Liver (tissue), 8 donors: ENCODE measurements at regions not wholly inside any gene's neighbourhood (a gene's known extent, or its start where the extent isn't known, plus 50 kb on each side); places are given as distances from the start of the nearest gene placed in this dataset.

Source experiments
- DNase-seq: peaks from one replicate; pipeline ENCODE4 v3.0.0-alpha.2; 2017; ENCODE audit warnings: low spot score
- H3K27ac ChIP-seq, 2 donors: one replicate each; pipeline ENCODE4 v1.7.0; 2013; ENCODE audit warnings: inconsistent platforms in 2 of 2, low read length in 2 of 2, control low read depth in 1 of 2, low read depth in 1 of 2, mild to moderate bottlenecking in 1 of 2
- H3K27me3 ChIP-seq, 4 donors: one replicate each; pipeline versions ENCODE4 v1.6.1 to v1.7.0; 2013; ENCODE audit warnings: low read length in 3 of 4, inconsistent platforms in 1 of 4, mild to moderate bottlenecking in 1 of 4, moderate library complexity in 1 of 4; ENCODE audit not compliant: control insufficient read depth in 4 of 4, insufficient read depth in 4 of 4
- H3K36me3 ChIP-seq, 4 donors: one replicate each; pipeline versions ENCODE4 v1.6.1 to v1.7.0; 2013; ENCODE audit warnings: low read length in 3 of 4, mild to moderate bottlenecking in 3 of 4, low read depth in 1 of 4, moderate library complexity in 1 of 4; ENCODE audit not compliant: control insufficient read depth in 4 of 4, insufficient read depth in 3 of 4
- H3K4me1 ChIP-seq, 4 donors: one replicate each; pipeline versions ENCODE4 v1.6.1 to v1.7.0; 2013; ENCODE audit warnings: low read length in 3 of 4, mild to moderate bottlenecking in 3 of 4, moderate library complexity in 1 of 4; ENCODE audit not compliant: control insufficient read depth in 4 of 4, insufficient read depth in 4 of 4
- H3K4me3 ChIP-seq, 3 donors: one replicate each; pipeline versions ENCODE4 v1.6.1 to v1.7.0; 2013; ENCODE audit warnings: low read length in 3 of 3, control low read depth in 1 of 3, low read depth in 1 of 3, mild to moderate bottlenecking in 1 of 3
- H3K9ac ChIP-seq, 2 donors: one replicate each; pipeline ENCODE4 v1.7.0; 2013; ENCODE audit warnings: low read length in 2 of 2, mild to moderate bottlenecking in 2 of 2, moderate library complexity in 2 of 2, control low read depth in 1 of 2, low read depth in 1 of 2
- H3K9me3 ChIP-seq, 4 donors: one replicate each; pipeline versions ENCODE4 v1.6.1 to v1.7.0; 2013; ENCODE audit warnings: low read length in 3 of 4; ENCODE audit not compliant: control insufficient read depth in 4 of 4
- FOXA1 ChIP-seq: IDR thresholded peaks from 2 replicates; pipeline ENCODE4 v1.6.1; 2016; ENCODE audit warnings: antibody characterized with exemption
- FOXA2 ChIP-seq: IDR thresholded peaks from 2 replicates; pipeline ENCODE4 v1.6.1; 2016; ENCODE audit warnings: antibody characterized with exemption
- HNF4A ChIP-seq, 2 donors: conservative IDR thresholded peaks; 2 replicates each; pipeline ENCODE4 v1.6.1; 2016; ENCODE audit warnings: antibody characterized with exemption in 2 of 2, mild to moderate bottlenecking in 2 of 2
- HNF4G ChIP-seq: IDR thresholded peaks from 2 replicates; pipeline ENCODE4 v1.6.1; 2016; ENCODE audit warnings: antibody characterized with exemption
- JUND ChIP-seq, 2 donors: IDR thresholded peaks; 2 replicates each; pipeline ENCODE4 v1.6.1; 2016; ENCODE audit warnings: antibody characterized with exemption in 2 of 2
- NR2F2 ChIP-seq: IDR thresholded peaks from 2 replicates; pipeline ENCODE4 v1.6.1; 2016; ENCODE audit warnings: antibody characterized with exemption
- RAD21 ChIP-seq, 2 donors: IDR thresholded peaks; 2 replicates each; pipeline ENCODE4 v1.6.1; 2016; ENCODE audit warnings: antibody characterized with exemption in 2 of 2, mild to moderate bottlenecking in 2 of 2
- RXRA ChIP-seq, 2 donors: IDR thresholded peaks; 2 replicates each; pipeline ENCODE4 v1.6.1; 2017 to 2018; ENCODE audit warnings: antibody characterized with exemption in 2 of 2, mild to moderate bottlenecking in 1 of 2
- SP1 ChIP-seq: IDR thresholded peaks from 2 replicates; pipeline ENCODE4 v1.6.1; 2018; ENCODE audit warnings: antibody characterized with exemption, mild to moderate bottlenecking
- YY1 ChIP-seq: IDR thresholded peaks from 2 replicates; pipeline ENCODE4 v1.6.1; 2016; ENCODE audit warnings: antibody characterized with exemption, mild to moderate bottlenecking
- WGBS: extraction: QIAGEN DNeasy Blood & Tissue Kit; methylation state at CpG from one replicate; pipeline ENCODE4 v1.1.7; 2013; 5-methylcytosine and 5-hydroxymethylcytosine counted together
- TF ChIP-seq, protein P1 (sequence below): IDR thresholded peaks from 2 replicates; pipeline ENCODE4 v1.6.1; 2016; ENCODE audit warnings: antibody characterized with exemption
- TF ChIP-seq, protein P2 (sequence below): IDR thresholded peaks from 2 replicates; pipeline ENCODE4 v1.6.1; 2016; ENCODE audit warnings: antibody characterized with exemption, mild to moderate bottlenecking
- TF ChIP-seq, protein P3 (sequence below): IDR thresholded peaks from 2 replicates; pipeline ENCODE4 v1.6.1; 2016; ENCODE audit warnings: antibody characterized with exemption
- TF ChIP-seq, protein P4 (sequence below): IDR thresholded peaks from 2 replicates; pipeline ENCODE4 v1.6.1; 2016; ENCODE audit warnings: antibody characterized with exemption
- TF ChIP-seq, protein P5 (sequence below): fragments of 150-350 bp; IDR thresholded peaks from 2 replicates; pipeline ENCODE4 v1.5.1; 2017; ENCODE audit warnings: improper control_type of control experiment, low read depth, low read length; ENCODE audit not compliant: missing input control
- donor health status: healthy.
- donor health status: healthy.
- donor health status: healthy.
- donor health status: healthy.
- donor health status: healthy.

DNA sequence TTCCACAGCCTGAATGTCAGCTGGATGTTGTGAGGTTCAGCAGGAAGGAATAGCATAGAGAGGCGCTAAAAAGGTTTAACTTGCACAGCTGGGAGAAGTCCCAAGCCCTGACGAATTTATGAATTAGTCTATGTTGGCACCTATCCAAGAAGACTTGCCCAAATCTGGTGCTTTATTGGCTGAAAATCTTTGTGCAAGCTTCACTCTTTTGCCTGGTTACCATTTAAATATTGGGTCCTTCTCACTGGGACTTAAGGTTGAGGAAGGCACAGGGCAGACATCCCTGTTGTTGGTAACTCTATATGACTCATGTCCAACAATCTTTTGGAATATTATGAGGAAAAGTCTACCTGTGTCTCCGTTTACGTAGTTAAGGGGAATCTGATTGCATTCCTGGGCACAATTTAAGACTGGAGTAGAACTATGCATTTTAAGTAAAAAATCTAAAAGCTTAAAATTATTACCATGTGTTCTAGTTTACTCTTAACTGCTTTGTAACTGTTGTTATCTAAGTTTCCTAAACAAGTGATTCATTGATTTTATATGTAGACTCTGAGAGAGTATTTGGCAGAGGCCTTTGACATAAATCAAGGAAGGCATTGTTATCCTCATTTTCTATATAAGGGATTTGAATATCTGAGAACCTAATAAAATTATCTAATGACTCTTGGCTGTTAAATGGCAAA lies 181.7 kb upstream of the DPYD start:
- peaks cover under 1 to 7% (median 3%) of the 10 kb centered on the region in 4 donors for H3K9me3 ChIP-seq
- H3K4me1 ChIP-seq: peaks cover 2 to 13% (median 10%) of the 10 kb centered on the region in 4 donors
- no peaks in the 10 kb centered on the region for H3K36me3 ChIP-seq
- H3K27ac ChIP-seq: no peak overlapping the region
- no peak for DNase-seq
- WGBS: 85% methylated on average over 4 of the region's 4 CpGs
- TF ChIP-seq FOXA1 (no peak), JUND (IDR thresholded peaks at IDR 0.05) (no peak), HNF4G (no peak), HNF4A (conservative IDR thresholded peaks at IDR 0.05) (no peak), RAD21 (IDR thresholded peaks at IDR 0.05) (no peak), FOXA2 (no peak)
- TF ChIP-seq, protein P1, sequence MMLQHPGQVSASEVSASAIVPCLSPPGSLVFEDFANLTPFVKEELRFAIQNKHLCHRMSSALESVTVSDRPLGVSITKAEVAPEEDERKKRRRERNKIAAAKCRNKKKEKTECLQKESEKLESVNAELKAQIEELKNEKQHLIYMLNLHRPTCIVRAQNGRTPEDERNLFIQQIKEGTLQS: no peak
- TF ChIP-seq, protein P2, sequence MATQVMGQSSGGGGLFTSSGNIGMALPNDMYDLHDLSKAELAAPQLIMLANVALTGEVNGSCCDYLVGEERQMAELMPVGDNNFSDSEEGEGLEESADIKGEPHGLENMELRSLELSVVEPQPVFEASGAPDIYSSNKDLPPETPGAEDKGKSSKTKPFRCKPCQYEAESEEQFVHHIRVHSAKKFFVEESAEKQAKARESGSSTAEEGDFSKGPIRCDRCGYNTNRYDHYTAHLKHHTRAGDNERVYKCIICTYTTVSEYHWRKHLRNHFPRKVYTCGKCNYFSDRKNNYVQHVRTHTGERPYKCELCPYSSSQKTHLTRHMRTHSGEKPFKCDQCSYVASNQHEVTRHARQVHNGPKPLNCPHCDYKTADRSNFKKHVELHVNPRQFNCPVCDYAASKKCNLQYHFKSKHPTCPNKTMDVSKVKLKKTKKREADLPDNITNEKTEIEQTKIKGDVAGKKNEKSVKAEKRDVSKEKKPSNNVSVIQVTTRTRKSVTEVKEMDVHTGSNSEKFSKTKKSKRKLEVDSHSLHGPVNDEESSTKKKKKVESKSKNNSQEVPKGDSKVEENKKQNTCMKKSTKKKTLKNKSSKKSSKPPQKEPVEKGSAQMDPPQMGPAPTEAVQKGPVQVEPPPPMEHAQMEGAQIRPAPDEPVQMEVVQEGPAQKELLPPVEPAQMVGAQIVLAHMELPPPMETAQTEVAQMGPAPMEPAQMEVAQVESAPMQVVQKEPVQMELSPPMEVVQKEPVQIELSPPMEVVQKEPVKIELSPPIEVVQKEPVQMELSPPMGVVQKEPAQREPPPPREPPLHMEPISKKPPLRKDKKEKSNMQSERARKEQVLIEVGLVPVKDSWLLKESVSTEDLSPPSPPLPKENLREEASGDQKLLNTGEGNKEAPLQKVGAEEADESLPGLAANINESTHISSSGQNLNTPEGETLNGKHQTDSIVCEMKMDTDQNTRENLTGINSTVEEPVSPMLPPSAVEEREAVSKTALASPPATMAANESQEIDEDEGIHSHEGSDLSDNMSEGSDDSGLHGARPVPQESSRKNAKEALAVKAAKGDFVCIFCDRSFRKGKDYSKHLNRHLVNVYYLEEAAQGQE: no peak
- TF ChIP-seq, protein P3, sequence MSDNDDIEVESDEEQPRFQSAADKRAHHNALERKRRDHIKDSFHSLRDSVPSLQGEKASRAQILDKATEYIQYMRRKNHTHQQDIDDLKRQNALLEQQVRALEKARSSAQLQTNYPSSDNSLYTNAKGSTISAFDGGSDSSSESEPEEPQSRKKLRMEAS: no peak
- TF ChIP-seq, protein P4, sequence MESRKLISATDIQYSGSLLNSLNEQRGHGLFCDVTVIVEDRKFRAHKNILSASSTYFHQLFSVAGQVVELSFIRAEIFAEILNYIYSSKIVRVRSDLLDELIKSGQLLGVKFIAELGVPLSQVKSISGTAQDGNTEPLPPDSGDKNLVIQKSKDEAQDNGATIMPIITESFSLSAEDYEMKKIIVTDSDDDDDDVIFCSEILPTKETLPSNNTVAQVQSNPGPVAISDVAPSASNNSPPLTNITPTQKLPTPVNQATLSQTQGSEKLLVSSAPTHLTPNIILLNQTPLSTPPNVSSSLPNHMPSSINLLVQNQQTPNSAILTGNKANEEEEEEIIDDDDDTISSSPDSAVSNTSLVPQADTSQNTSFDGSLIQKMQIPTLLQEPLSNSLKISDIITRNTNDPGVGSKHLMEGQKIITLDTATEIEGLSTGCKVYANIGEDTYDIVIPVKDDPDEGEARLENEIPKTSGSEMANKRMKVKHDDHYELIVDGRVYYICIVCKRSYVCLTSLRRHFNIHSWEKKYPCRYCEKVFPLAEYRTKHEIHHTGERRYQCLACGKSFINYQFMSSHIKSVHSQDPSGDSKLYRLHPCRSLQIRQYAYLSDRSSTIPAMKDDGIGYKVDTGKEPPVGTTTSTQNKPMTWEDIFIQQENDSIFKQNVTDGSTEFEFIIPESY: no peak
- TF ChIP-seq, protein P5, sequence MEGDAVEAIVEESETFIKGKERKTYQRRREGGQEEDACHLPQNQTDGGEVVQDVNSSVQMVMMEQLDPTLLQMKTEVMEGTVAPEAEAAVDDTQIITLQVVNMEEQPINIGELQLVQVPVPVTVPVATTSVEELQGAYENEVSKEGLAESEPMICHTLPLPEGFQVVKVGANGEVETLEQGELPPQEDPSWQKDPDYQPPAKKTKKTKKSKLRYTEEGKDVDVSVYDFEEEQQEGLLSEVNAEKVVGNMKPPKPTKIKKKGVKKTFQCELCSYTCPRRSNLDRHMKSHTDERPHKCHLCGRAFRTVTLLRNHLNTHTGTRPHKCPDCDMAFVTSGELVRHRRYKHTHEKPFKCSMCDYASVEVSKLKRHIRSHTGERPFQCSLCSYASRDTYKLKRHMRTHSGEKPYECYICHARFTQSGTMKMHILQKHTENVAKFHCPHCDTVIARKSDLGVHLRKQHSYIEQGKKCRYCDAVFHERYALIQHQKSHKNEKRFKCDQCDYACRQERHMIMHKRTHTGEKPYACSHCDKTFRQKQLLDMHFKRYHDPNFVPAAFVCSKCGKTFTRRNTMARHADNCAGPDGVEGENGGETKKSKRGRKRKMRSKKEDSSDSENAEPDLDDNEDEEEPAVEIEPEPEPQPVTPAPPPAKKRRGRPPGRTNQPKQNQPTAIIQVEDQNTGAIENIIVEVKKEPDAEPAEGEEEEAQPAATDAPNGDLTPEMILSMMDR: no peak
- H3K4me3 ChIP-seq: no peak overlapping the region
- H3K9ac ChIP-seq: no peak overlapping the region
- peaks cover 0 to 6% (median 0%) of the 10 kb centered on the region in 4 donors for H3K27me3 ChIP-seq

DNA sequence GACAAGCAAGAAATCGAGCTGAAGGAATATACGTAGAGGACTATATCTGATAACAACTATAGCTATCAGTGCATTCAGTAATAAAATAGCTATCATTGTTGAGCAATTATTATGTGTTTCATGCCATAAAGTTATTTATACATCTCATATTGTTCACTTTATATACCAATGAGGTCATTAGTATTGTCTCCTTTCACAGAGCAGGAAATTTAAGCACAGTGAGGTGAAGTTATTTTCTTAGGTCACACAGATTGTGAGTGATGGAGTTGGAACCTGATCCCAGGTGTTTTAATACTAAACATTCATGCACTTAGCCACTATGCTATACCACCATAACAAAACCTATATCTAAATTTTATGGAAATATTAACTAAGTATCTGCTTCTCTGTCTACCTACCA lies 180.5 kb upstream of the DPYD start:
- WGBS: 88% methylated on average over 2 of the region's 2 CpGs
- DNase-seq: no peak
- no peaks in the 10 kb centered on the region for H3K36me3 ChIP-seq
- H3K27me3 ChIP-seq: peaks cover 0 to 6% (median 0%) of the 10 kb centered on the region in 4 donors
- no peak overlapping the region for H3K4me3 ChIP-seq
- no peaks in the 10 kb centered on the region for H3K9me3 ChIP-seq
- no peak overlapping the region for H3K9ac ChIP-seq
- H3K4me1 ChIP-seq: peaks cover 2 to 13% (median 10%) of the 10 kb centered on the region in 4 donors
- TF ChIP-seq, protein P2: no peak
- TF ChIP-seq NR2F2 (no peak), YY1 (no peak), JUND (IDR thresholded peaks at IDR 0.05) (no peak), HNF4G (no peak), RAD21 (IDR thresholded peaks at IDR 0.05) (no peak), RXRA (IDR thresholded peaks at IDR 0.05) (no peak), SP1 (no peak)
- TF ChIP-seq, protein P4: no peak
- TF ChIP-seq, protein P3: no peak
- H3K27ac ChIP-seq: no peak overlapping the region
